BE2C (cell line): ENCODE measurements at regions not wholly inside any gene's neighbourhood (a gene's known extent, or its start where the extent isn't known, plus 50 kb on each side); places are given as distances from the start of the nearest gene placed in this dataset.

Experiments
- DNase-seq: peaks from one replicate; pipeline ENCODE4 v3.0.0-alpha.2; 2020
- H3K27me3 ChIP-seq: fragments of 250-450 bp; sonication (Bioruptor Pico); 2 replicates; pipeline ENCODE4 v1.5.1; 2020; ENCODE audit warnings: mild to moderate bottlenecking
- H3K36me3 ChIP-seq: fragments of 250-450 bp; sonication (Bioruptor Pico); 2 replicates; pipeline ENCODE4 v1.5.1; 2020; ENCODE audit warnings: mild to moderate bottlenecking
- H3K4me1 ChIP-seq: fragments of 250-450 bp; sonication (Bioruptor Pico); 2 replicates; pipeline ENCODE4 v1.5.1; 2020
- H3K4me3 ChIP-seq: 2 replicates; pipeline ENCODE4 v1.5.1; 2011; ENCODE audit warnings: low read depth, low read length
- H3K9me3 ChIP-seq: fragments of 250-450 bp; sonication (Bioruptor Pico); 2 replicates; pipeline ENCODE4 v1.5.1; 2020
- CTCF ChIP-seq: IDR thresholded peaks from 2 replicates; pipeline ENCODE4 v1.5.1; 2012; ENCODE audit warnings: mild to moderate bottlenecking, low read depth, low read length

GRCh38 chr6:50989123-50989522 lies 170.5 kb downstream of the TFAP2B start:
- Histone ChIP-seq H3K4me1 (no peaks in the 10 kb centered on the region), H3K27me3 (no peaks in the 10 kb centered on the region), H3K9me3 (no peaks in the 10 kb centered on the region), H3K36me3 (no peaks in the 10 kb centered on the region), H3K4me3 (no peak overlapping the region)
- no peak for TF ChIP-seq CTCF
- no peak for DNase-seq

GRCh38 chr6:50990750-50991446 lies 172.2 kb downstream of the TFAP2B start:
- H3K4me3 ChIP-seq: no peak overlapping the region
- H3K9me3 ChIP-seq: no peaks in the 10 kb centered on the region
- TF ChIP-seq CTCF: no peak
- no peak for DNase-seq
- no peaks in the 10 kb centered on the region for H3K36me3 ChIP-seq
- H3K4me1 ChIP-seq: no peaks in the 10 kb centered on the region; the same call in 1 of the 2 replicates
- H3K27me3 ChIP-seq: no peaks in the 10 kb centered on the region

DNA sequence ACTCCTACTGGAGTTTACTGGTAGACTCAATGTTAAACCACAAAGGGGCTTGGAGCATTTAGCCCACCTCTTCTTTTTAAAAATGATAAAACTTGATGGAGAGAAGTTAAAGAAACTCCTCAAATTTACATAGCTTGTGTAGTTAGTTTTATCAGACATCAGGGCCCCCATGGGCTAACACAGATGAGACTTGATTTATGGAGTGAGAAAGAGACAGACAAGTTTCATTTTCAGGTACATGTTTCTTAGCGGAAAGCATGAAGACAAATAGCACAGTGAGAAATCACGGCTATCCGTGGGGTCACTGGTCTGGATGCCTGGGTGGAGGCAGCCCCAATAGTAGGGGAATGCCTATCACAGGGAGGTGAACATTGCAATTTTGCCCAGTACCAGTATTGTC lies 173.6 kb downstream of the TFAP2B start:
- no peak for DNase-seq
- Histone ChIP-seq H3K4me1 (no peaks in the 10 kb centered on the region; the same call in 1 of the 2 replicates), H3K36me3 (no peaks in the 10 kb centered on the region), H3K27me3 (no peaks in the 10 kb centered on the region), H3K9me3 (no peaks in the 10 kb centered on the region), H3K4me3 (no peak overlapping the region)
- no peak for TF ChIP-seq CTCF

DNA sequence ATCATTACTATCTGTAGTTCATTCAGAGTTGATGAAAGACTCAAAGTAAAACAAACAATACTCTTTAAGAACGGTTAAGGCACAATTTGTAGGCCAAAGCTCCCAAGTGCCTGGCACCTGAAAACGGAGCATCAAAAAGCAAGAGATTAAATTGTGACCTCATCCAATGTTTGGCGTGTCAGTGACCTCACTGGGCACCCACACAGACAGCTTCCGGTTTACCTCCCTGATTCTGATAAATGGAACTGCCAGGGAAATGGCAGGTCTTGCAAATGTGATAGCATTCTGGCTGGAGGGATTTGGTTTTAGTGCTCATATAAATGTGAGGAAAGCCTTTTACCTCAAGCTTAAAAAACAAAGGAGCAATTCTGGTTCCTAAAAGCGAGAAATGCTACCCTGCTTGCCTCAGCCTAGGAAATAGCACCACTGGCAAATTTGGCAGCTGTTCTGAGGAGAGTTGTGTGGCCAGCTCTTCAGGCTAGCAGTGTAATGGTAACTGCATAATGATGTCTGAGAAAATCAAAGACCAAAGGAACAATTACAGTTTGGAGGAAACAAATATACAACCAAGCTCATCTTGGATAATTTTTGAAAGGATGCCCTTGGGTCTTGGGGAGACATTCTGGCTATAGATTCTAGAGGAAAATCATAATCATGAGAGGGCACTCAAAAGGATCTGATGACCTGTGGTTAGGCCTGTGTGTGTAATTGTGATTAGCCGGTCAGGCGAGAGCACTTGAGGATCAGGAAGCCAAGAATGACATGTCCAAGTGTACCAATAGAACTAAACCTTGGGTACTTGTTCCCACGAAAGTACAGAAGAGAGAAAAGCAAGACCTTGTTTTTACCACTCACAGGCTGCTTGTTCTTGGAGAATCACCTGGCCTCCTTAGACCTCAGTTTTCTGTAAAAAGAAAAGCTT lies 174.3 kb downstream of the TFAP2B start:
- Histone ChIP-seq H3K36me3 (no peaks in the 10 kb centered on the region), H3K27me3 (no peaks in the 10 kb centered on the region)
- no peak for TF ChIP-seq CTCF

DNA sequence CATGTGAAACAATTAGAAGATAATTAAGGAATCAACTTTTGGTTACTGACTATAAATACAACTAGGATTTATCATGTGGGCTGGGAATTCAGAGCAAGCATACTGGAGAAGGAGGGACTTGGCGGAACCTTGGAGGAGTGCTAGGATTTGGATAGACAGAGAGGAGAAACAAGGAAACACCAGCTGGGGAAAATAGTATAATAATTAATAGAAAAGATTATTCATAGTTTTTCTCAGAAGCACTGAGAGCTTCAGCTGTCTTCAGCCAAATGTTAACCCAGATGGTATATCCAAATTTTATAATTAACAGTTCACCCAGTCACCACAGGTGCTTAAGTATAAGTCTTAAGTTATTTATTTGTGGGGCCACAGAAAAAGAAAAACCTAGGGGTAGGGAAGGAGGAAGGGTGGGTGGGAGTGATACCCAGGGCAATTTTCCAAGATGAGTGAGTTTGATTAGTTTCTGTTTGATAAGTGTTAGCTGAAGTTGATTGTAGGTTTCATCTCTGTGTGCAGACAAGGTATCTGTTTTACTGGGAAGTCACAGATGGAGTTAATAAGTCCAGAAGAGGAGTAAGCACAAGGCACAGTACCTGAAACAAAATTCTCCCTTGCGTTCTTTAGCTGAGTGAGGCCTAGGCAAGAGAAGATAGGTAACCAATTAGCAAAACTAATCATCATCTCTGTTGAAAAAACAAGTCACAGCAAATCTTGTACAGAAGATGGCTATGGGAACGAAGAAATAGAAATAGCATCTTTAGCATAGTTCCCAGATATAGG lies 175.5 kb downstream of the TFAP2B start:
- DNase-seq: no peak
- TF ChIP-seq CTCF: no peak
- H3K4me3 ChIP-seq: no peak overlapping the region
- no peaks in the 10 kb centered on the region for H3K36me3 ChIP-seq
- no peaks in the 10 kb centered on the region for H3K27me3 ChIP-seq
- no peaks in the 10 kb centered on the region for H3K9me3 ChIP-seq
- no peaks in the 10 kb centered on the region; the same call in 1 of the 2 replicates for H3K4me1 ChIP-seq

More for the DNA sequence above, 174.3 kb downstream of the TFAP2B start:
- no peak overlapping the region for H3K4me3 ChIP-seq
- no peaks in the 10 kb centered on the region; the same call in 1 of the 2 replicates for H3K4me1 ChIP-seq
- no peak for DNase-seq
- H3K9me3 ChIP-seq: no peaks in the 10 kb centered on the region
